ENCODE measurements at regions not wholly inside any gene's neighbourhood (a gene's known extent, or its start where the extent isn't known, plus 50 kb on each side); places are given as distances from the start of the nearest gene placed in this dataset.
"Not testable (repeated sequence)": the region's sequence is repeated elsewhere in the genome, so short reads cannot be mapped to it uniquely, and the experiment has no call there.

GRCh38 chr4:162465356-162465755, 301.6 kb upstream of the FSTL5 start:
- not testable (repeated sequence) for TF ChIP-seq CTCF (conservative IDR thresholded peaks at IDR 0.05; ENCODE audit: low read depth, low read length); EZH2 (IDR thresholded peaks at IDR 0.05; ENCODE audit: borderline replicate concordance, low read depth, low read length, poor library complexity, severe bottlenecking)

Data from A673 (cell line).